OCI-LY7 (cell line): ENCODE measurements at regions not wholly inside any gene's neighbourhood (a gene's known extent, or its start where the extent isn't known, plus 50 kb on each side); places are given as distances from the start of the nearest gene placed in this dataset.

ENCODE experiments used
- BruUV-seq: library from RNA; stranded (reverse); fragments of 400-500 nt; replicated peaks from 2 replicates; lab custom pipeline; 2021; lab: Mats Ljungman, UMichigan
- CTCF ChIA-PET: fragments of 300-600 bp; sonication (Branson Sonifier 250); formaldehyde crosslinking; loops from one replicate; lab custom pipeline; 2022; ENCODE audit warnings: antibody characterized with exemption; ENCODE audit not compliant: unreplicated experiment; lab: Charles Lee
- POLR2A ChIA-PET: fragments of 300-600 bp; sonication (Branson Sonifier 250); formaldehyde crosslinking; loops from one replicate; lab custom pipeline; 2022; ENCODE audit warnings: antibody characterized with exemption; lab: Charles Lee
- DNase-seq: peaks from one replicate; pipeline ENCODE4 v3.0.0-alpha.2; 2015; ENCODE audit warnings: low spot score
- H2AFZ ChIP-seq: fragments of 200-600 bp; sonication (generic), shearing (Covaris generic); 2 replicates; pipeline ENCODE4 v1.6.1; 2014; ENCODE audit warnings: mild to moderate bottlenecking, antibody characterized with exemption, low read length, moderate library complexity
- H3K27ac ChIP-seq: fragments of 200-600 bp; sonication (generic); 2 replicates; pipeline ENCODE4 v1.5.1; 2014; ENCODE audit warnings: mixed run types, low read depth, mild to moderate bottlenecking, moderate library complexity, low read length, inconsistent platforms; ENCODE audit not compliant: poor library complexity, severe bottlenecking
- H3K36me3 ChIP-seq: fragments of 200-600 bp; sonication (generic); 2 replicates; pipeline ENCODE4 v1.6.1; 2014; ENCODE audit warnings: mild to moderate bottlenecking, antibody characterized with exemption, low read length, moderate library complexity, mixed read lengths; ENCODE audit not compliant: insufficient read depth
- H3K4me1 ChIP-seq: fragments of 200-600 bp; sonication (generic); 2 replicates; pipeline ENCODE4 v1.5.1; 2014; ENCODE audit warnings: mild to moderate bottlenecking, low read length; ENCODE audit not compliant: insufficient read depth, poor library complexity, severe bottlenecking
- H3K4me2 ChIP-seq: fragments of 200-600 bp; sonication (generic); 2 replicates; pipeline ENCODE4 v1.6.1; 2014; ENCODE audit warnings: mild to moderate bottlenecking, low read length
- H3K4me3 ChIP-seq: fragments of 200-600 bp; sonication (generic); 2 replicates; pipeline ENCODE4 v1.5.1; 2014; ENCODE audit warnings: mild to moderate bottlenecking, low read depth, low read length; ENCODE audit not compliant: poor library complexity, severe bottlenecking
- H3K79me2 ChIP-seq: fragments of 200-600 bp; sonication (generic); 2 replicates; pipeline ENCODE4 v1.6.1; 2016; ENCODE audit warnings: low read depth, mild to moderate bottlenecking, low read length, moderate library complexity, mixed read lengths; ENCODE audit not compliant: insufficient read depth
- H3K9me2 ChIP-seq: fragments of 200-600 bp; sonication (generic); 2 replicates; pipeline ENCODE4 v1.6.1; 2016; ENCODE audit warnings: mild to moderate bottlenecking, low read length, mixed read lengths; ENCODE audit not compliant: insufficient read depth
- H3K9me3 ChIP-seq: fragments of 200-600 bp; sonication (generic); 2 replicates; pipeline ENCODE4 v1.6.1; 2014; ENCODE audit warnings: mild to moderate bottlenecking, mixed run types, low read length, mixed read lengths
- H4K20me1 ChIP-seq: fragments of 200-600 bp; sonication (generic); 2 replicates; pipeline ENCODE4 v1.6.1; 2014; ENCODE audit warnings: mild to moderate bottlenecking, antibody characterized with exemption, low read length, moderate library complexity, mixed read lengths; ENCODE audit not compliant: insufficient read depth
- EZH2phosphoT487 ChIP-seq: fragments of 200-600 bp; sonication (generic); IDR thresholded peaks from 2 replicates; pipeline ENCODE4 v1.6.1; 2018; ENCODE audit warnings: low read depth, borderline replicate concordance, mild to moderate bottlenecking, mixed run types, antibody characterized with exemption, low read length, moderate library complexity, mixed read lengths
- intact Hi-C: fragments of 100-400 bp; cut with micrococcal nuclease; formaldehyde crosslinking; loops from one replicate; pipeline ENCODE4 v1.10.0; 2022; ENCODE audit not compliant: unreplicated experiment
- TF ChIP-seq, protein P1 (sequence below): fragments of 200-600 bp; sonication (generic); conservative IDR thresholded peaks from 2 replicates; pipeline ENCODE4 v1.5.1; 2014; ENCODE audit warnings: mild to moderate bottlenecking, antibody characterized with exemption, low read length, moderate library complexity, mixed read lengths

- Histone ChIP-seq H3K9me3 (no peaks in the 10 kb centered on the region), H3K4me3 (no peak overlapping the region), H3K4me1 (no peaks in the 10 kb centered on the region), H3K79me2 (no peaks in the 10 kb centered on the region), H3K4me2 (no peak overlapping the region), H2AFZ (no peak overlapping the region), H4K20me1 (no peaks in the 10 kb centered on the region), H3K36me3 (no peaks in the 10 kb centered on the region), H3K9me2 (no peaks in the 10 kb centered on the region), H3K27ac (no peak overlapping the region)
- intact Hi-C loops: no loop called here
- no peak for TF ChIP-seq EZH2phosphoT487
- TF ChIP-seq, protein P1, sequence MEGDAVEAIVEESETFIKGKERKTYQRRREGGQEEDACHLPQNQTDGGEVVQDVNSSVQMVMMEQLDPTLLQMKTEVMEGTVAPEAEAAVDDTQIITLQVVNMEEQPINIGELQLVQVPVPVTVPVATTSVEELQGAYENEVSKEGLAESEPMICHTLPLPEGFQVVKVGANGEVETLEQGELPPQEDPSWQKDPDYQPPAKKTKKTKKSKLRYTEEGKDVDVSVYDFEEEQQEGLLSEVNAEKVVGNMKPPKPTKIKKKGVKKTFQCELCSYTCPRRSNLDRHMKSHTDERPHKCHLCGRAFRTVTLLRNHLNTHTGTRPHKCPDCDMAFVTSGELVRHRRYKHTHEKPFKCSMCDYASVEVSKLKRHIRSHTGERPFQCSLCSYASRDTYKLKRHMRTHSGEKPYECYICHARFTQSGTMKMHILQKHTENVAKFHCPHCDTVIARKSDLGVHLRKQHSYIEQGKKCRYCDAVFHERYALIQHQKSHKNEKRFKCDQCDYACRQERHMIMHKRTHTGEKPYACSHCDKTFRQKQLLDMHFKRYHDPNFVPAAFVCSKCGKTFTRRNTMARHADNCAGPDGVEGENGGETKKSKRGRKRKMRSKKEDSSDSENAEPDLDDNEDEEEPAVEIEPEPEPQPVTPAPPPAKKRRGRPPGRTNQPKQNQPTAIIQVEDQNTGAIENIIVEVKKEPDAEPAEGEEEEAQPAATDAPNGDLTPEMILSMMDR: no peak
- no TSS peak for BruUV-seq
- DNase-seq: no peak
- ChIA-PET POLR2A (no interaction called here), CTCF (no interaction called here)
Observed at GRCh38 chr5:74237571-74238145, 402.9 kb downstream of the ENC1 start.

GRCh38 chr5:74235552-74235951, 405.0 kb downstream of the ENC1 start:
- H3K9me3 ChIP-seq: no peaks in the 10 kb centered on the region
- no TSS peak for BruUV-seq
- TF ChIP-seq, protein P1: no peak
- no peak for TF ChIP-seq EZH2phosphoT487

GRCh38 chr5:74233571-74233970, 407.0 kb downstream of the ENC1 start:
- TF ChIP-seq EZH2phosphoT487: no peak
- TF ChIP-seq, protein P1: no peak
- CTCF ChIA-PET: no interaction called here
- H3K4me1 ChIP-seq: no peaks in the 10 kb centered on the region
- no peak overlapping the region for H2AFZ ChIP-seq
- no peaks in the 10 kb centered on the region for H4K20me1 ChIP-seq
- H3K27ac ChIP-seq: no peak overlapping the region
- H3K79me2 ChIP-seq: no peaks in the 10 kb centered on the region
- intact Hi-C loops: no loop called here
- no peak overlapping the region for H3K4me3 ChIP-seq
- DNase-seq: no peak
- H3K9me2 ChIP-seq: no peaks in the 10 kb centered on the region
- no peaks in the 10 kb centered on the region for H3K36me3 ChIP-seq
- no peak overlapping the region for H3K4me2 ChIP-seq
- BruUV-seq: no TSS peak
- H3K9me3 ChIP-seq: no peaks in the 10 kb centered on the region
- POLR2A ChIA-PET: no interaction called here

More at GRCh38 chr5:74235552-74235951, 405.0 kb downstream of the ENC1 start:
- intact Hi-C loops: no loop called here
- ChIA-PET CTCF (no interaction called here), POLR2A (no interaction called here)
- no peaks in the 10 kb centered on the region for H3K36me3 ChIP-seq
- H2AFZ ChIP-seq: no peak overlapping the region
- H3K79me2 ChIP-seq: no peaks in the 10 kb centered on the region
- H3K4me1 ChIP-seq: no peaks in the 10 kb centered on the region
- H4K20me1 ChIP-seq: no peaks in the 10 kb centered on the region
- DNase-seq: no peak
- no peak overlapping the region for H3K4me2 ChIP-seq
- no peaks in the 10 kb centered on the region for H3K9me2 ChIP-seq
- H3K4me3 ChIP-seq: no peak overlapping the region
- no peak overlapping the region for H3K27ac ChIP-seq
